ENCODE measurements at regions not wholly inside any gene's neighbourhood (a gene's known extent, or its start where the extent isn't known, plus 50 kb on each side); places are given as distances from the start of the nearest gene placed in this dataset.
"Not testable (repeated sequence)": the region's sequence is repeated elsewhere in the genome, so short reads cannot be mapped to it uniquely, and the experiment has no call there.

DNA sequence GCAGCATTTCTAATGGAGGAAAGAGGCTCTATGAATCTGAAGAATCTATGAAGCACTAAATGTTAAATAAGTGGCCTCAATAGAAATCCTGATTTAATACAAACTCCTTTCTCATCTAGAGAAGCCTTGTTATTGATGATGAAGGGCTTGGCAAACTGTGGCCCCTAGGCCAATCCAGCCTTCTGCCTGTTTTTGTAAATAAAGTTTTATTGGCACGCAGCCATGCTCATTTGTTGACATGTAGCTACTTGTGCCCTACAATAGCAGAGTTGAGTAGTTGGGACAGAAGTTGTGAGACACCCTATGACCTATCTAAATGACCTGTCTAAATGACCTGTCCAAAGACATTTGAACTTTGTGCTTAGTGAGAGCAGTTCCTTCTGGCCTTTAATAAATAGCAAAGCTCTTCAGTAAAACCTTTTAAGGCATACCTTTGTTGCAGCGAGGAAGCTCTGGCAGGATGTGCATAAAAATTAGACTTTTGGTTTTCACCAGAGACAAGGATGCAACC lies 484.4 kb upstream of the SPRED2 start:
- H3K27me3 ChIP-seq (ENCODE audit: control insufficient read depth, insufficient read depth, low read length, poor library complexity, severe bottlenecking), result no peaks in the 10 kb centered on the region
- WGBS, 2 experiments, result 89 to 93% methylated on average over 2 of the region's 2 CpGs
- no peak overlapping the region for H3K4me3 ChIP-seq (ENCODE audit: insufficient read depth, low read depth, low read length)
- no peaks in the 10 kb centered on the region for H3K36me3 ChIP-seq (ENCODE audit: control insufficient read depth, insufficient read depth, low read length)
- no peaks in the 10 kb centered on the region for H3K9me3 ChIP-seq (ENCODE audit: control insufficient read depth, low read length)
- H3K4me1 ChIP-seq (ENCODE audit: control insufficient read depth, insufficient read depth, low read length), result peaks cover 13% of the 10 kb centered on the region
- no peak overlapping the region for H3K27ac ChIP-seq (ENCODE audit: insufficient read depth, low read depth, low read length, poor library complexity, severe bottlenecking)

DNA sequence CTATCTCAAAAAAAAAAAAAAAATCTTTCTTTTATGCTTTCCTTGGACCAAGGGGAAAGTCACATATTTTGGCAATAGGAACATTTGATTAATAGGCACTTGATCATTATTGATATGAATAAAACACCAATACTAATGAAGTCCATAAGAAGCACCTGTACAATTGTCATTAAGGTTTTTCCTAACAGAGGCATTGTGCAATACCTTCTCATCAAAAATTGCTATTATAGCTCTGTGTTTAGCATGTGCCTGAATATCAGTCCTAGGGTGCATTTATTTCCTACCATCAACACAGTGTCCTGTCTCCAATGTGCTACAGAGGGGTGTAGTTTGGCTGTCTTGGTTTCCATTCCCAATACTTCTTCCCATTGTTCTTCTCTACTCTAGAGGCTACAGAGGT lies 483.8 kb upstream of the SPRED2 start:
- peaks cover 13% of the 10 kb centered on the region for H3K4me1 ChIP-seq (ENCODE audit: control insufficient read depth, insufficient read depth, low read length)
- H3K27me3 ChIP-seq (ENCODE audit: control insufficient read depth, insufficient read depth, low read length, poor library complexity, severe bottlenecking), result no peaks in the 10 kb centered on the region
- no peaks in the 10 kb centered on the region for H3K9me3 ChIP-seq (ENCODE audit: control insufficient read depth, low read length)
- no peak overlapping the region for H3K27ac ChIP-seq (ENCODE audit: insufficient read depth, low read depth, low read length, poor library complexity, severe bottlenecking)
- H3K4me3 ChIP-seq (ENCODE audit: insufficient read depth, low read depth, low read length), result no peak overlapping the region
- no peaks in the 10 kb centered on the region for H3K36me3 ChIP-seq (ENCODE audit: control insufficient read depth, insufficient read depth, low read length)

DNA sequence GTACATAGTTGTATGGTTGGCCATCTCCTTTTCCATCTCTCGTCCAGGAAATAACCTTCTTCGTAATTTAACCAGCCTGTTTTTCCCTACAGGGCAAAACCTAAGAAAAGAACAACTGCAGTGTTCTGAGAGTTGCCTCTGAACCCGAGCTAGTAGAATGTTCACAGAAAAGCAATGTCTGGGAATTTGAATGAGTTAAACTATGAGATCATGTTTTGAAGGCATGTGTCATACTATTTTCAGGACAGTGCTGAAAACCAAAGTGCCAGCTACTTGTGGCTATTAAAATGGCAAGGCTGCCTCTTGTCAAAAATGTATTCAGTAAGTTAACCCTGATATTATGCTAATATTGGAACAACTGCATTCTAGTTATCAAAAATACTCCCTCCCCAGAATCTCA lies 482.9 kb upstream of the SPRED2 start:
- H3K4me1 ChIP-seq (ENCODE audit: control insufficient read depth, insufficient read depth, low read length), result peaks cover 13% of the 10 kb centered on the region
- H3K4me3 ChIP-seq (ENCODE audit: insufficient read depth, low read depth, low read length), result no peak overlapping the region
- H3K27me3 ChIP-seq (ENCODE audit: control insufficient read depth, insufficient read depth, low read length, poor library complexity, severe bottlenecking), result no peaks in the 10 kb centered on the region
- H3K9me3 ChIP-seq (ENCODE audit: control insufficient read depth, low read length), result no peaks in the 10 kb centered on the region
- WGBS, 2 experiments, result 93 to 96% methylated on average over 3 of the region's 3 CpGs
- no peaks in the 10 kb centered on the region for H3K36me3 ChIP-seq (ENCODE audit: control insufficient read depth, insufficient read depth, low read length)
- no peak overlapping the region for H3K27ac ChIP-seq (ENCODE audit: insufficient read depth, low read depth, low read length, poor library complexity, severe bottlenecking)

DNA sequence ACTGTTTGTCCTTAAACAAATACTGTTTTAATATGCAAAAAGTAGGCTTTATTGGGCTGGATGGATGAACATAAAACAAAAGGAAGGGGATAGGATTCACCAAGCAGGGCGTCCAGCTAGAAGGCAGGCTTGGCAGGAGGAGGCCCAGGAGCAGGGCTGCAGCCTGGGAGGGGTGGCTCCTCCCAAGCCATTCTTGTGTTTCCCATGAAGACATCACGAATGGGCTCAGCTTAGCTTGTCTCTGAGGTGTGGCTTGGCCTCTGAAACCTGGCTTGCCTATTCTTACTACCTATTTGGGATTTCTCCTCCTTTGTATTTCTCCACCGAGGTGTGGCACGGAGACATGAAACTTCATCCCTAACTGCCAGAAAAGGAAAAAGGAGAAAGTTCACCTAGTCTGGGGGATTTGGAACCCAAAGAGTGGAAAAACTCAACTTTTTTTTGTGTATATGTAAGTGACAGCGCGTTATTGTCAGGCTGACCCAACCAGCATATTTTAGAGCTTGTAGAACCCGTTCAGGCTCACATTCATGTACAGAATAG lies 481.9 kb upstream of the SPRED2 start:
- Histone ChIP-seq H3K27ac (ENCODE audit: insufficient read depth, low read depth, low read length, poor library complexity, severe bottlenecking) (no peak overlapping the region), H3K36me3 (ENCODE audit: control insufficient read depth, insufficient read depth, low read length) (no peaks in the 10 kb centered on the region), H3K4me3 (ENCODE audit: insufficient read depth, low read depth, low read length) (no peak overlapping the region), H3K27me3 (ENCODE audit: control insufficient read depth, insufficient read depth, low read length, poor library complexity, severe bottlenecking) (no peaks in the 10 kb centered on the region), H3K4me1 (ENCODE audit: control insufficient read depth, insufficient read depth, low read length) (peaks cover 5% of the 10 kb centered on the region), H3K9me3 (ENCODE audit: control insufficient read depth, low read length) (no peaks in the 10 kb centered on the region)
- 68 to 75% methylated on average over 7 of the region's 7 CpGs for WGBS, 2 experiments

DNA sequence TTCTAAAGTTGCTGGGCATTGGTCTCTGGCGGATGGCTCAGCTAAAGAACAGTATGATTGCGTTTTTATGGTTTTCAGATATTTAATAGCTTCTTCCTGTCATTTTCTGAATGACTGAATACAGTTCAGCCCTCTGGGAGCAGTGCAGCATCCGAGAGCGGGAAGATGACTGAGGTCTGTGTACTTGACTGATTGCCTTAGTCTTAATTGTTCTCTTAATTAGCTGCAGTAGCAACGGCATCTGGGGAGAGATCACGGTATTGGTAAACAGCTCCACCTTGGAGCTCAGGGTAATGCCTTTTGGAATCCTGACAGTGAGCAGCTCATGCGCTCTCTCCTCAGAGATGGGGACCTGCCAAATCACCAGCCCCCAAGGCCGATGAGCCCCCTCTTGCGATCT lies 481.4 kb upstream of the SPRED2 start:
- H3K36me3 ChIP-seq (ENCODE audit: control insufficient read depth, insufficient read depth, low read length), result no peaks in the 10 kb centered on the region
- WGBS, 2 experiments, result 58 to 71% methylated on average over 9 of the region's 9 CpGs

DNA sequence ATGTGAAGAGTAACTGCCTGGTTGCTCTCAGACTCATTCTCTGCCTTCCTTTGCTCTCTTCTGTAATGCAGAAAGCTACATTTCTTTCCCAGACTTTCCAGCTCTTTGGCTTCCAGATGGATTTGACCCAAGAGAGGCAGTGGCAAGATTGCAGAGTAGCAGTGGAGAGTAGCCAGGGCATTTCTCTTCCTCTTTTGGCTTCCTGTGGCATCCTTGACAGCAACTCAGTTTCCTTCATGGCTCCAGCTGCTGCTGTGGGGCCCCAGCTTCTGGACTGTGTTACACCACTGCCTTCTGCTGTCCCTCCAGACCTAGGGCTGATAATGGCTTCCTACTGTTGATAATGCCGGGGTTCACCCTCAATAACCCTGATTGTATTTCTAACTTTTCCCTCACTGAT lies 469.4 kb upstream of the SPRED2 start:
- Histone ChIP-seq H3K27ac (ENCODE audit: insufficient read depth, low read depth, low read length, poor library complexity, severe bottlenecking) (no peak overlapping the region), H3K36me3 (ENCODE audit: control insufficient read depth, insufficient read depth, low read length) (no peaks in the 10 kb centered on the region), H3K9me3 (ENCODE audit: control insufficient read depth, low read length) (no peaks in the 10 kb centered on the region), H3K4me3 (ENCODE audit: insufficient read depth, low read depth, low read length) (no peak overlapping the region), H3K27me3 (ENCODE audit: control insufficient read depth, insufficient read depth, low read length, poor library complexity, severe bottlenecking) (no peaks in the 10 kb centered on the region), H3K4me1 (ENCODE audit: control insufficient read depth, insufficient read depth, low read length) (no peaks in the 10 kb centered on the region)
- WGBS, 2 experiments, result 95 to 100% methylated on average over 1 of the region's 1 CpG

More for the DNA sequence above, 481.4 kb upstream of the SPRED2 start:
- peaks cover 5% of the 10 kb centered on the region for H3K4me1 ChIP-seq (ENCODE audit: control insufficient read depth, insufficient read depth, low read length)
- H3K4me3 ChIP-seq (ENCODE audit: insufficient read depth, low read depth, low read length), result no peak overlapping the region
- H3K27ac ChIP-seq (ENCODE audit: insufficient read depth, low read depth, low read length, poor library complexity, severe bottlenecking), result no peak overlapping the region
- no peaks in the 10 kb centered on the region for H3K27me3 ChIP-seq (ENCODE audit: control insufficient read depth, insufficient read depth, low read length, poor library complexity, severe bottlenecking)
- no peaks in the 10 kb centered on the region for H3K9me3 ChIP-seq (ENCODE audit: control insufficient read depth, low read length)

DNA sequence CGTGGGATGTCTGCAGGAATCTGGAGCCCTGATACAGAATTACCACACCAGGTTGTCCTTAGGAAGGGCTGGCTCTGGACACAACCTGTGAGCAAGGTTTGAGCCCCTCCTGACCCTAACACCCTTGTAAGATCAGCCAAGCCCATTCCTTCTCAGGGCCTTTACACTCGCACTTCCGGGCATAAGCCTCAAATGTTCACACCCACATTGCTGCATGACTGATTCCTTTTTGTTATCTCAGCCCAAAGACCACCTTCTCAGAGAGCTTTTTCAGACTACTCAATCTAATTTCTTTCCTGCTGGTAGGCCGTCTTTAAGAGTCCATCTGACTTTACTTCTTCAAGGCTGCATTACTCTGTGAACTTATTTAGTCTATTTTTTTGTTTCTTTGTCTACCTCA lies 464.0 kb upstream of the SPRED2 start:
- H3K27ac ChIP-seq (ENCODE audit: insufficient read depth, low read depth, low read length, poor library complexity, severe bottlenecking), result no peak overlapping the region
- 87 to 88% methylated on average over 4 of the region's 4 CpGs for WGBS, 2 experiments
- H3K27me3 ChIP-seq (ENCODE audit: control insufficient read depth, insufficient read depth, low read length, poor library complexity, severe bottlenecking), result no peaks in the 10 kb centered on the region
- no peaks in the 10 kb centered on the region for H3K4me1 ChIP-seq (ENCODE audit: control insufficient read depth, insufficient read depth, low read length)
- H3K4me3 ChIP-seq (ENCODE audit: insufficient read depth, low read depth, low read length), result no peak overlapping the region
- H3K9me3 ChIP-seq (ENCODE audit: control insufficient read depth, low read length), result no peaks in the 10 kb centered on the region
- H3K36me3 ChIP-seq (ENCODE audit: control insufficient read depth, insufficient read depth, low read length), result no peaks in the 10 kb centered on the region

DNA sequence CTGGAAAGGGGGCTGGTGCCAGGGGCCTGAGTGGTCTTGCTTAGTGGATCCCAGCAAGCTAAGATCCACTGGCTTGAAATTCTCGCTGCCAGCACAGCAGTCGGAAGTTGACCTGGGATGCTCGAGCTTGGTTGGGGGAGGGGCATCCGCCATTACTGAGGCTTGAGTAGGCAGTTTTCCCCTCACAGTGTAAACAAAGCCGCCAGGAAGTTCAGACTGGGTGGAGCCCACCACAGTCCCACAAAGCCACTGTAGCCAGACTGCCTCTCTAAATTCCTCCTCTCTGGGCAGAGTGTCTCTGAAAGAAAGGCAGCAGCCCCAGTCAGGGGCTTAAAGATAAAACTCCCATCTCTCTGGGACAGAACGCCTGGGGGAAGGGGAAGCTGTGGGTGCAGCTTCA lies 457.7 kb upstream of the SPRED2 start:
- not testable (repeated sequence) for H3K9me3 ChIP-seq (ENCODE audit: control insufficient read depth, low read length); H3K4me1 ChIP-seq (ENCODE audit: control insufficient read depth, insufficient read depth, low read length); H3K36me3 ChIP-seq (ENCODE audit: control insufficient read depth, insufficient read depth, low read length); H3K4me3 ChIP-seq (ENCODE audit: insufficient read depth, low read depth, low read length); H3K27me3 ChIP-seq (ENCODE audit: control insufficient read depth, insufficient read depth, low read length, poor library complexity, severe bottlenecking); H3K27ac ChIP-seq (ENCODE audit: insufficient read depth, low read depth, low read length, poor library complexity, severe bottlenecking)
- 74 to 81% methylated on average over 6 of the region's 6 CpGs for WGBS, 2 experiments

DNA sequence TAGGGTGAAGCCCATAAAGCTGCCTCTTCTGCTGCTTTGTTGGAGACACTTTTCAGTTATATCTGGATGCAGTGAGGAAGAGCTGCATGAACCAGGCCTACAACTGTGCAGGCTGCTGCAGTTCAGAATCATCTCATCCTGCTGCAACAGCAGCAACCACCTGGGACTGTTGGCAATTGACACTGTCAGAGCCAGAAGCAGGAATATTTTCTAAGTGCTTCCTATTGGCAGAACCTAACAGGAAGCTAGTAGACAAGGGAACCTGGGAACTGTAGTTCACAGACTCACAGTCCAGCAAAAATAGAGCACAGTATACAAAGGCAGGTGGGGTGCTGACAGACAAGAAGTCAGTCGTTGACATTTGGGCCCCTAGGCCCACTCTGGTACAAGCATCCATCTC lies 452.9 kb upstream of the SPRED2 start:
- Histone ChIP-seq H3K9me3 (ENCODE audit: control insufficient read depth, low read length) (peaks cover 2% of the 10 kb centered on the region), H3K36me3 (ENCODE audit: control insufficient read depth, insufficient read depth, low read length) (no peaks in the 10 kb centered on the region), H3K27ac (ENCODE audit: insufficient read depth, low read depth, low read length, poor library complexity, severe bottlenecking) (no peak overlapping the region), H3K27me3 (ENCODE audit: control insufficient read depth, insufficient read depth, low read length, poor library complexity, severe bottlenecking) (no peaks in the 10 kb centered on the region), H3K4me1 (ENCODE audit: control insufficient read depth, insufficient read depth, low read length) (no peaks in the 10 kb centered on the region), H3K4me3 (ENCODE audit: insufficient read depth, low read depth, low read length) (no peak overlapping the region)
- WGBS, 2 experiments, result 70 to 73% methylated on average over 1 of the region's 1 CpG

DNA sequence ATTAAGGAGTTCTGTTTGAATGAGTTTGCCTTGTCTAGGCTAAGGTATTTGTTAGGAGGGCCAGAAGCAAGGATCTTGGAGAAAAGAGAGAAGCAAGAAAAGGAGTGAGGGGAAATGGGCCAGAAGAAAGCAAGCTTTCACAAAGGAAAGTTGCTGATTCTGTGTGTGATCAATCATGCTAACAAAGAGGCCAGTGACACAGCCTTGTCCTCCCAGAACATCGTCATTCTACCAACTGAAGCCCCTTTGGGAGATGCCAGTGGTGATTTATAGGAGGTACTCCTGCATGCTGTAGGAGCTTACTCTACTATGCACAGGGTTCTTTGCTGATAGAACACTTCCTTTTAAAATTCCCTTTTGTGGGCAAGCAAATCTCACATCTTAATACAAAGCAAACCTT lies 449.2 kb upstream of the SPRED2 start:
- Histone ChIP-seq H3K4me3 (ENCODE audit: insufficient read depth, low read depth, low read length) (no peak overlapping the region), H3K27me3 (ENCODE audit: control insufficient read depth, insufficient read depth, low read length, poor library complexity, severe bottlenecking) (no peaks in the 10 kb centered on the region), H3K9me3 (ENCODE audit: control insufficient read depth, low read length) (no peaks in the 10 kb centered on the region), H3K27ac (ENCODE audit: insufficient read depth, low read depth, low read length, poor library complexity, severe bottlenecking) (no peak overlapping the region), H3K36me3 (ENCODE audit: control insufficient read depth, insufficient read depth, low read length) (no peaks in the 10 kb centered on the region), H3K4me1 (ENCODE audit: control insufficient read depth, insufficient read depth, low read length) (peaks cover 9% of the 10 kb centered on the region)
- 64 to 67% methylated on average over 1 of the region's 1 CpG for WGBS, 2 experiments

DNA sequence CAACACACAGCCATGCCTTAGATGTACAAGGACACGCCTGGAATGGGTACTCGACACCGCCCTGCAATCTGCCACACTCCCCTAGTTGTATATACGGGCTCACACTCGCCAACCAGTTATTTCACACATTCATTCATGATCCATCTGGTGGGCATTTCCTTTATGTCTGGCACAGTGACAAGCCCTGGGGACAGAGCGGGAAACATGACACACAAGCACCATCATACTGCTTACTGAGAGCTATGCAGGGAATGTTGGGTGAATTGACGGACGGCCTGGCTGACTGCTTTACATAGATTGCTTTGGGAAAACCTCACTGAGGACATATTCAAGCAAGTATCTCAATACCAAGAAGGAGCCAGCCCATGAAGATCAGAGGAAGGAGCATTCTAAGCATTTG lies 448.0 kb upstream of the SPRED2 start:
- Histone ChIP-seq H3K36me3 (ENCODE audit: control insufficient read depth, insufficient read depth, low read length) (no peaks in the 10 kb centered on the region), H3K27ac (ENCODE audit: insufficient read depth, low read depth, low read length, poor library complexity, severe bottlenecking) (no peak overlapping the region)
- 84 to 85% methylated on average over 8 of the region's 8 CpGs for WGBS, 2 experiments

More for the DNA sequence above, 448.0 kb upstream of the SPRED2 start:
- no peaks in the 10 kb centered on the region for H3K9me3 ChIP-seq (ENCODE audit: control insufficient read depth, low read length)
- no peak overlapping the region for H3K4me3 ChIP-seq (ENCODE audit: insufficient read depth, low read depth, low read length)
- H3K27me3 ChIP-seq (ENCODE audit: control insufficient read depth, insufficient read depth, low read length, poor library complexity, severe bottlenecking), result no peaks in the 10 kb centered on the region
- H3K4me1 ChIP-seq (ENCODE audit: control insufficient read depth, insufficient read depth, low read length), result peaks cover 9% of the 10 kb centered on the region
